ENCODE measurements at regions not wholly inside any gene's neighbourhood (a gene's known extent, or its start where the extent isn't known, plus 50 kb on each side); places are given as distances from the start of the nearest gene placed in this dataset.

- no peak for DNase-seq
- H3K36me3 ChIP-seq (replicated peaks; ENCODE audit: control insufficient read depth, insufficient read depth, low read length): no peaks in the 10 kb centered on the region
- H3K27me3 ChIP-seq (ENCODE audit: control insufficient read depth, insufficient read depth, low read length): no peaks in the 10 kb centered on the region
- H3K4me3 ChIP-seq (ENCODE audit: insufficient read depth, low read depth, low read length): no peak overlapping the region
Measured at GRCh38 chr11:111444040-111444439, 65.0 kb upstream of the POU2AF1 start.

- H3K27me3 ChIP-seq (ENCODE audit: control insufficient read depth, insufficient read depth, low read length): no peaks in the 10 kb centered on the region
- no peak for DNase-seq
- no peaks in the 10 kb centered on the region for H3K36me3 ChIP-seq (replicated peaks; ENCODE audit: control insufficient read depth, insufficient read depth, low read length)
- no peak overlapping the region for H3K4me3 ChIP-seq (ENCODE audit: insufficient read depth, low read depth, low read length)
Measured at GRCh38 chr11:111443640-111444039, 64.6 kb upstream of the POU2AF1 start.

GRCh38 chr11:111443032-111443431, 64.0 kb upstream of the POU2AF1 start:
- H3K36me3 ChIP-seq (replicated peaks; ENCODE audit: control insufficient read depth, insufficient read depth, low read length): no peaks in the 10 kb centered on the region
- DNase-seq: no peak
- H3K27me3 ChIP-seq (ENCODE audit: control insufficient read depth, insufficient read depth, low read length): no peaks in the 10 kb centered on the region
- no peak overlapping the region for H3K4me3 ChIP-seq (ENCODE audit: insufficient read depth, low read depth, low read length)

DNA sequence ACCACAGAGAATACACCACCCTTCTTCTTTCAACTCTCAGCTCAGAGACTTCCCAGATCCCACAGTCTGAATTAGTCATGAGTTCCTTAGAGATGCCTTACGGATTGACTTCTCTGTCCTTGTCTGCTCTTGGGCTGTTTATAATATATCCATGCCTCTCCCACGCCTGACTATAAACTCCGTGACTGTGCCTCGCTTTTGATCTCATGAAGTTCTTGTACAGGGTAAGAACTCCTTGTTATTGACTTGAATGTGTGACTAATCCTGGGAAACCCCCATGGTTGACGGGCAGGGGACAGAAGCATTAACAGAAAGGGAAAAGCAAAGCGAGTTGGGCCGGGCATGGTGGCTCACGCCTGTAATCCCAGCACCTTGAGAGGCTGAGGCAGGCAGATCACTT, 62.4 kb upstream of the POU2AF1 start:
- no peak for DNase-seq

GRCh38 chr11:111440416-111441205, 61.5 kb upstream of the POU2AF1 start:
- no peaks in the 10 kb centered on the region for H3K36me3 ChIP-seq (replicated peaks; ENCODE audit: control insufficient read depth, insufficient read depth, low read length)
- H3K27me3 ChIP-seq (ENCODE audit: control insufficient read depth, insufficient read depth, low read length): no peaks in the 10 kb centered on the region
- H3K4me3 ChIP-seq (ENCODE audit: insufficient read depth, low read depth, low read length): no peak overlapping the region
- no peak for DNase-seq

More for the DNA sequence above, 62.4 kb upstream of the POU2AF1 start:
- Histone ChIP-seq H3K27me3 (ENCODE audit: control insufficient read depth, insufficient read depth, low read length) (no peaks in the 10 kb centered on the region), H3K4me3 (ENCODE audit: insufficient read depth, low read depth, low read length) (no peak overlapping the region), H3K36me3 (replicated peaks; ENCODE audit: control insufficient read depth, insufficient read depth, low read length) (no peaks in the 10 kb centered on the region)

- no peaks in the 10 kb centered on the region for H3K36me3 ChIP-seq (replicated peaks; ENCODE audit: control insufficient read depth, insufficient read depth, low read length)
- H3K4me3 ChIP-seq (ENCODE audit: insufficient read depth, low read depth, low read length): no peak overlapping the region
- H3K27me3 ChIP-seq (ENCODE audit: control insufficient read depth, insufficient read depth, low read length): no peaks in the 10 kb centered on the region
- DNase-seq: no peak
Measured at GRCh38 chr11:111439901-111440300, 60.8 kb upstream of the POU2AF1 start.

- DNase-seq: no peak
- Histone ChIP-seq H3K36me3 (replicated peaks; ENCODE audit: control insufficient read depth, insufficient read depth, low read length) (no peaks in the 10 kb centered on the region), H3K27me3 (ENCODE audit: control insufficient read depth, insufficient read depth, low read length) (no peaks in the 10 kb centered on the region), H3K4me3 (ENCODE audit: insufficient read depth, low read depth, low read length) (no peak overlapping the region)
Measured at GRCh38 chr11:111438846-111439520, 59.9 kb upstream of the POU2AF1 start.

GRCh38 chr11:111438168-111438567, 59.1 kb upstream of the POU2AF1 start:
- Histone ChIP-seq H3K27me3 (ENCODE audit: control insufficient read depth, insufficient read depth, low read length) (no peaks in the 10 kb centered on the region), H3K36me3 (replicated peaks; ENCODE audit: control insufficient read depth, insufficient read depth, low read length) (no peaks in the 10 kb centered on the region), H3K4me3 (ENCODE audit: insufficient read depth, low read depth, low read length) (no peak overlapping the region)
- no peak for DNase-seq

DNA sequence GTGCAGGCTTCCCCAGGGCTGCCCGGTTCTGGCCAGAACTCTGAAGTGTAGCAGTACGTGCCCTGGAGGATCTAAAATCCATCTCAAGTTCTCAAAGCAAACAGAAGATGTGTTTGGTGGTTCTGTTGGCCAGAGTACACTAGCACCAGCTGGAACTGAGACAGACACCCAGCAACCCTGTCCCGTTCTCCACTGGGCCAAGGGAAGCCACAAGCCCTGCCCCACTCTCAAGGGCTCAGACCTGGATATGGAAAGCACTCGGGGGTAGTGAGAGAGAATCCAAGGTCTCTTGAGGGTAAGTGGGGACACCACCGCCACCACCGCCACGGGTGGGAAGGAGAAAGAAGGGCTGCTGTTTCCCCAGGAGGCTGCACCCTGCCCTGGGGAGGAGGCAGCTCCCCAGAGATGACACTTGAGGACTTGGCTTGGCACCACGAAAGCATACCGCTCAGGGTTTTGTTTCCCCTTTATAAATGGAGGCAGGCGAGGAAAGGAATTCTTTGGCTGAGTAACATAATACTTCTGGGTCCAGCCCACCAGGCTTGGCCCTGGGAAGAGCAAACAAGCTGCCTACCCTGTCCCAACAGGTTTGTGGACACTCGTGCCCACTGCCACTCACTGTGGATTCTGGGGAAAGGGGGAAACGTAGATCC, 56.1 kb upstream of the POU2AF1 start:
- no peak for DNase-seq
- H3K4me3 ChIP-seq (ENCODE audit: insufficient read depth, low read depth, low read length): no peak overlapping the region
- no peaks in the 10 kb centered on the region for H3K36me3 ChIP-seq (replicated peaks; ENCODE audit: control insufficient read depth, insufficient read depth, low read length)
- no peaks in the 10 kb centered on the region for H3K27me3 ChIP-seq (ENCODE audit: control insufficient read depth, insufficient read depth, low read length)

DNA sequence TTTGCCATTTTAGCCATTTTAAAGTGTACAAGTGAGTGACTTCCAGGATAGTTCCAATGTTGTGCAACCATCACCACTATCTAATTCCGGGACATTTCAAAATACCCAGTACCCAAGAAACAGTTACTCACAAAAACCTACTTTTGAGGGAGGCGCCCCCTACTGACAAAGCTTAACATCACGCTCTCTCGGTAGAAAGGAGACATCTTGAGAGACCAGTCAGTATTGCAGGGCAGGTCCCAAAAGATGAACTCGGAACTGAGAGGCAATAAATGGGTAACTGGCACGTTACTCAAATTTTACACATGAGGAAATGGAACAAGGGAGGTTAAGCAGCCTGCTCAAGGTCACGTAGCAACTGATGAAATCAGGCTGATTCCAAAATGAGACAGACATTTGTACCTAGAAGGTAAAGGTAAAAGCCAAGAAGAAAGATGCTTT, 50.0 kb upstream of the POU2AF1 start:
- peak; percentile 59 for DNase-seq
- H3K36me3 ChIP-seq (replicated peaks; ENCODE audit: control insufficient read depth, insufficient read depth, low read length): no peaks in the 10 kb centered on the region
- no peak overlapping the region for H3K4me3 ChIP-seq (ENCODE audit: insufficient read depth, low read depth, low read length)
- H3K27me3 ChIP-seq (ENCODE audit: control insufficient read depth, insufficient read depth, low read length): no peaks in the 10 kb centered on the region

All from H7 (cell line).